Colonic mucosa (tissue), 4 donors: ENCODE measurements at regions not wholly inside any gene's neighbourhood (a gene's known extent, or its start where the extent isn't known, plus 50 kb on each side); places are given as distances from the start of the nearest gene placed in this dataset.
A peak's percentile ranks its signal among the peaks of the same experiment; 100 is the strongest.
"Not testable (repeated sequence)": the region's sequence is repeated elsewhere in the genome, so short reads cannot be mapped to it uniquely, and the experiment has no call there.

Experiments used
- DNase-seq: peaks from one replicate; pipeline ENCODE4 v3.0.0-alpha.2; 2020
- H3K27ac ChIP-seq: fragments of 200-600 bp; one replicate; pipeline ENCODE4 v1.8.0; 2021
- H3K27me3 ChIP-seq: fragments of 200-600 bp; one replicate; pipeline ENCODE4 v1.8.0; 2021
- H3K36me3 ChIP-seq: fragments of 200-600 bp; one replicate; pipeline ENCODE4 v1.8.0; 2021
- H3K4me1 ChIP-seq: fragments of 200-600 bp; one replicate; pipeline ENCODE4 v1.8.0; 2021; ENCODE audit warnings: mild to moderate bottlenecking
- H3K4me3 ChIP-seq: fragments of 200-600 bp; one replicate; pipeline ENCODE4 v1.8.0; 2021
- H3K9ac ChIP-seq, 2 donors: one replicate each; pipeline ENCODE4 v1.7.0; 2013; ENCODE audit warnings: control low read depth in 2 of 2, low read depth in 2 of 2, low read length in 2 of 2
- H3K9me3 ChIP-seq: fragments of 200-600 bp; one replicate; pipeline ENCODE4 v1.8.0; 2021
- CTCF ChIP-seq: fragments of 200-600 bp; IDR thresholded peaks from one replicate; pipeline ENCODE4 v1.8.0; 2022; ENCODE audit warnings: antibody characterized with exemption, mild to moderate bottlenecking
- intact Hi-C: fragments of 100-400 bp; cut with DNase I; formaldehyde crosslinking; loops from one replicate; pipeline ENCODE4 v1.14.1; 2022
- donor health status: healthy.
- donor health status: DM: no; HTN: no; CAD: no.
- donor health status: DM: no; HTN: no; CAD: no.

DNA sequence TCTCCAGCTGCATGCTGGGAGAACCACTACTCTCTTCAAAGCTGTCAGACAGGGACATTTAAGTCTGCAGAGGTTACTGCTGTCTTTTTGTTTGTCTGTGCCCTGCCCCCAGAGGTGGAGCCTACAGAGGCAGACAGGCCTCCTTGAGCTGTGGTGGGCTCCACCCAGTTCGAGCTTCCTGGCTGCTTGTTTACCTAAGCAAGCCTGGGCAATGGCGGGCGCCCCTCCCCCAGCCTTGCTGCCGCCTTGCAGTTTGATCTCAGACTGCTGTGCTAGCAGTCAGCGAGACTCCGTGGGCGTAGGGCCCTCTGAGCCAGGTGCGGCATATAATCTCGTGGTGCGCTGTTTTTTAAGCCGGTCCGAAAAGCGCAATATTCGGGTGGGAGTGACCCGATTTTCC lies 215.0 kb downstream of the STIM2 start:
- H3K27me3 ChIP-seq, H3K9me3 ChIP-seq, intact Hi-C loops, H3K9ac ChIP-seq, H3K4me3 ChIP-seq, H3K27ac ChIP-seq, DNase-seq, H3K4me1 ChIP-seq, H3K36me3 ChIP-seq: not testable (repeated sequence)

DNA sequence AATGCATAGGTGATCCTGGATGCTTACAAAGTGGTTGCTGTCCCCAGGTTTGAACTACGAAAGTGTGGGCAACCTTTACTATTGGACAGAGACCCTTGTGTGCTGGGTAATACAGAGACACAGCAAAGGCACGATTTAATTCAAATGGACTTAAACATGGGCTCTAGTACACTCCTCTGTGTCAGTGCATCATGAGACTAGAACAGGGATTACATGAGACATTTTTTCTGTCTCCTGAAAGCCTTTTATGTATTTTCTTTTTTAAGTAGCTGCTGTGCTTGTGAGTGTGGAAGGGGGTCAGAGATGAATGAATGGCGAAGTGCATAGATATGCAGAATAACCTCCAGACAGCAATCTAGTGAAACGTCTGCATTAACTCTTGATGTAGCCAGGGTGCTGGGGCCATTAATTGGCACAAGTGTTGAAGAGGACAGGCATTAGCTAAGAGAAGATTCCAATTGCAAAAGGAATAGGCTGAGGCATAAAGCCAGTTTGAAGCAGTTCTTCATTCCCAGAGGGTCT lies 218.4 kb downstream of the STIM2 start:
- Histone ChIP-seq H3K36me3 (no peaks in the 10 kb centered on the region), H3K27ac (no peak overlapping the region), H3K9me3 (no peaks in the 10 kb centered on the region), H3K27me3 (no peaks in the 10 kb centered on the region), H3K4me3 (no peak overlapping the region), H3K9ac (no peak overlapping the region), H3K4me1 (no peaks in the 10 kb centered on the region)
- no peak for DNase-seq
- TF ChIP-seq CTCF, result no peak
- intact Hi-C loops, result no loop called here

DNA sequence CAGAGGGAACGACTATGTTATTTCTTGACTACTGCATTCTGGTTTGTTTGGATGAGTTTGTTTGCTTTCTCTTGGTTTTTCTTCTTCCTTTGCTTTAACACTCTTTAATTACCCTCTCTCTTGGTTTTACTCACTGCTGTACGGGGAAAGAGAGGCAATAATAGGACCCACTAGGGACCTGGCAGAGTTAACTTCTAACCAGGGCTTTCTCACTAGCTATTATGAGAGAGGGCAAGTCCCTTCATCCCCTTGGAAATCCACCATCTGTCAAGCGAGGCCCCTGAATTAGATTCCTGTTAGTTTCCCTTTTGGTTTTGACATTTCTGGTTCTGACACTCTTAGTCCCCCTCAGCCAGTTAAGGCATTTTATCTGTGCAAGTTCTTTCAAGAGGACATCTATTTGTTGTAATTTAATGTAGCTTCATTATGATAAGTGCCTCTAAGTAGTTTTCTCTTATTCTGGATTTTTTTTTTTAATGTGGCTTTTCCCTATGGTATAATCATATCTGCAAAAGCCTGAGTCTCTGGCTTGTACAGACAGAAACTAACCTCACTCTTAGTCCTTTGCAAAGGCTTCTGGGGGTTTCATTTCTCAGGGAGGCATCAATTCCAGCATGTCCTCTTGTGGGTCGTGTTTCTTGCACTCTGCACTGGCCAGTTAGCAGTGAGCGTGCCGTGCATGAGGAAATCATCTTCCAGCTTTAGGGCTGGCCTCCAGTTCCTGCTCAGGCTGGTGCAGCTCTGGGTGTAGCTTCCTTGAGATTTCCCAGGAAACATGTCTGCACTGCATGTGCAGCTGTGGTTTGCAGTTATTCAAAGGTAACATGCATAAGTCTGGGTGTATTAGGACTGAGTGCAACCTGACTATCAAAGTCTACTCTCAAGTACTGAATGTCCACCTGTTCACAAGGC lies 221.3 kb downstream of the STIM2 start:
- H3K36me3 ChIP-seq, result no peaks in the 10 kb centered on the region
- no peak overlapping the region for H3K4me3 ChIP-seq
- H3K27me3 ChIP-seq, result peaks cover 12% of the 10 kb centered on the region
- intact Hi-C loops, result no loop called here
- H3K9me3 ChIP-seq, result no peaks in the 10 kb centered on the region
- DNase-seq, result no peak
- H3K9ac ChIP-seq, result no peak overlapping the region
- no peak overlapping the region for H3K27ac ChIP-seq
- peaks cover 4% of the 10 kb centered on the region for H3K4me1 ChIP-seq
- TF ChIP-seq CTCF, result no peak

- intact Hi-C loops, result no loop called here
- DNase-seq, result peak; percentile 3
- Histone ChIP-seq H3K36me3 (no peaks in the 10 kb centered on the region), H3K27me3 (peaks cover 12% of the 10 kb centered on the region), H3K27ac (no peak overlapping the region), H3K4me3 (no peak overlapping the region), H3K9ac (no peak overlapping the region), H3K4me1 (peaks cover 4% of the 10 kb centered on the region), H3K9me3 (no peaks in the 10 kb centered on the region)
- no peak for TF ChIP-seq CTCF
These were observed 222.1 kb downstream of the STIM2 start for GRCh38 chr4:27082776-27083175.

DNA sequence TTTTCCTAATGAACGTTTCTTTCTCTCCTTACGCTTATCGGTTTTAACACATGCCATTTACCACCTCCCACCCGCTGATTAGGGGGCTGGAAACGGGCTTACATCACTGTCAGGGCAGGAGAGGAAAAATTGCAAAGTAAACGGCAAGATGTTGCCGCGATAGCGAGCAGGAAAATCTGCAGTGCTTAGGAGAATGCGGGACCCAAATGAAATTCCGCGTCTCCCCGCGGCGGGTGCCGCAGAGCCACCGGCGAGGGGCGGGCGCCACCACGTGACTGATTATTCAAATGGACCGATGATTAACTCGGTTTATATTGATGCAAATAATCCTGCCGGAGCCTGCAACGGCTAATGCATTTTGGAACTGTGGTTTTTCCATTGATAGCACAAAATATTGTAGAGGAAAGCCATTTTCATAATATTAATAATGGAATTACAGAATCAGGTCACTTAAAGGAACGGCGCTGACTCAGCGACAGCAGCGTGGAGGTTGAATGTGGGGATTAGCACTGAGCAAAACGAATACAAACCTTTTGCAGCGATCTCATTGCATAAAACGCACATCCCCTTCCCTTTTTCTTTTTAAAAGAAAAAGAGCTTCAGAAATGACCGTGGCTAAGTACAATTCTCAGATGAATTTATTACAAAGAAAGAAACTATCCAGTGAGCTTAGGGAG lies 224.2 kb downstream of the STIM2 start:
- H3K27me3 ChIP-seq, result peaks cover 12% of the 10 kb centered on the region
- H3K36me3 ChIP-seq, result no peaks in the 10 kb centered on the region
- no peak for TF ChIP-seq CTCF
- no peaks in the 10 kb centered on the region for H3K9me3 ChIP-seq
- peak; percentile 18 for DNase-seq
- no peak overlapping the region for H3K27ac ChIP-seq
- intact Hi-C loops, result no loop called here
- H3K4me1 ChIP-seq, result peaks cover 4% of the 10 kb centered on the region
- no peak overlapping the region for H3K9ac ChIP-seq
- H3K4me3 ChIP-seq, result no peak overlapping the region
